Keratinocyte (primary cell): ENCODE measurements at regions not wholly inside any gene's neighbourhood (a gene's known extent, or its start where the extent isn't known, plus 50 kb on each side); places are given as distances from the start of the nearest gene placed in this dataset.

Experiments used
- DNase-seq: peaks from one replicate; pipeline ENCODE4 v3.0.0-alpha.2; 2011; ENCODE audit warnings: low read depth, missing footprints, low spot score
- FAIRE-seq: peaks from 2 replicates; lab custom pipeline; 2011; peaks lifted over from hg19 to GRCh38; lab: Jason Lieb, UNC
- H2AFZ ChIP-seq: 2 replicates; pipeline ENCODE4 v1.6.0; 2012; ENCODE audit warnings: low read length, control low read depth, inconsistent platforms; ENCODE audit not compliant: control insufficient read depth
- H3K27ac ChIP-seq: 2 replicates; pipeline ENCODE4 v1.5.1; 2011; ENCODE audit warnings: low read length; ENCODE audit not compliant: control insufficient read depth, insufficient read depth
- H3K27me3 ChIP-seq: 3 replicates; pipeline ENCODE4 v1.6.0; 2011; ENCODE audit warnings: low read length; ENCODE audit not compliant: control insufficient read depth, insufficient read depth; ENCODE audit errors: extremely low read depth
- H3K36me3 ChIP-seq, 2 experiments: 2 replicates in 1 of 2; 3 replicates in 1 of 2; pipeline ENCODE4 v1.5.1; 2011; ENCODE audit warnings: low read length in 2 of 2, mild to moderate bottlenecking in 1 of 2; ENCODE audit not compliant: control insufficient read depth in 2 of 2, insufficient read depth in 2 of 2; ENCODE audit errors: extremely low read depth in 1 of 2
- H3K4me1 ChIP-seq: 3 replicates; pipeline ENCODE4 v1.5.1; 2011; ENCODE audit warnings: low read length; ENCODE audit not compliant: control insufficient read depth, insufficient read depth; ENCODE audit errors: extremely low read depth
- H3K4me2 ChIP-seq: 3 replicates; pipeline ENCODE4 v1.6.0; 2011; ENCODE audit warnings: low read depth, low read length; ENCODE audit not compliant: control insufficient read depth, insufficient read depth; ENCODE audit errors: extremely low read depth
- H3K4me3 ChIP-seq, 3 experiments: fragments of 200-600 bp in 1 of 3; sonication (generic) in 1 of 3; 2 replicates in 2 of 3; 3 replicates in 1 of 3; pipeline ENCODE4 v1.5.1; 2011 to 2016; ENCODE audit warnings: low read length in 3 of 3, mild to moderate bottlenecking in 3 of 3, control low read depth in 2 of 3, inconsistent platforms in 1 of 3, low read depth in 1 of 3, mixed read lengths in 1 of 3, mixed run types in 1 of 3, moderate library complexity in 1 of 3; ENCODE audit not compliant: control insufficient read depth in 2 of 3, insufficient read depth in 2 of 3; ENCODE audit errors: extremely low read depth in 1 of 3
- H3K79me2 ChIP-seq: 2 replicates; pipeline ENCODE4 v1.6.0; 2012; ENCODE audit warnings: low read length; ENCODE audit not compliant: control insufficient read depth, insufficient read depth
- H3K9ac ChIP-seq: 3 replicates; pipeline ENCODE4 v1.6.0; 2011; ENCODE audit warnings: low read length; ENCODE audit not compliant: control insufficient read depth, insufficient read depth; ENCODE audit errors: extremely low read depth
- H3K9me1 ChIP-seq: 3 replicates; pipeline ENCODE4 v1.6.0; 2011; ENCODE audit warnings: low read length; ENCODE audit not compliant: control insufficient read depth, insufficient read depth; ENCODE audit errors: extremely low read depth
- H3K9me3 ChIP-seq: 2 replicates; pipeline ENCODE4 v1.5.1; 2012; ENCODE audit warnings: low read depth, low read length; ENCODE audit not compliant: control insufficient read depth
- H4K20me1 ChIP-seq: 3 replicates; pipeline ENCODE4 v1.6.0; 2011; ENCODE audit warnings: low read length; ENCODE audit not compliant: control insufficient read depth, insufficient read depth; ENCODE audit errors: extremely low read depth
- CTCF ChIP-seq, 3 experiments: IDR thresholded peaks in 1 of 3; conservative IDR thresholded peaks in 1 of 3; optimal IDR thresholded peaks in 1 of 3; 2 replicates in 2 of 3; 3 replicates in 1 of 3; pipeline versions ENCODE3 to v1.5.1; 2011; ENCODE audit warnings: low read length in 3 of 3, mild to moderate bottlenecking in 3 of 3, moderate library complexity in 2 of 3, control low read depth in 1 of 3, inconsistent platforms in 1 of 3; ENCODE audit not compliant: insufficient read depth in 2 of 3; ENCODE audit errors: extremely low read depth in 1 of 3
- EZH2 ChIP-seq: IDR thresholded peaks from one replicate; pipeline ENCODE4 v1.6.1; 2012; ENCODE audit warnings: inconsistent platforms, mild to moderate bottlenecking, low read length, moderate library complexity
- dilution Hi-C: fragments of 300-500 bp; cut with MboI; formaldehyde crosslinking; loops from one replicate; pipeline ENCODE4 v1.7.0; 2020; ENCODE audit warnings: low sequenced_read_pairs; ENCODE audit not compliant: extremely low pct_ligation_motif_present

GRCh38 chr1:209382231-209383100 lies 201.0 kb upstream of the CAMK1G start:
- Histone ChIP-seq H4K20me1 (no peaks in the 10 kb centered on the region), H3K79me2 (no peaks in the 10 kb centered on the region), H3K4me1 (peaks cover 82% of the 10 kb centered on the region), H2AFZ (no peak overlapping the region), H3K4me3 (peak overlapping the region in 1 of 3 experiments; percentile 58), H3K9me1 (no peaks in the 10 kb centered on the region), H3K4me2 (peak overlapping the region; percentile 87), H3K27me3 (no peaks in the 10 kb centered on the region), H3K36me3 (no peaks in the 10 kb centered on the region), H3K9ac (peak overlapping the region; percentile 74), H3K9me3 (no peaks in the 10 kb centered on the region), H3K27ac (peak overlapping the region; percentile 98)
- TF ChIP-seq EZH2 (no peak), CTCF (optimal IDR thresholded peaks at IDR 0.05 in 1 of 3, IDR thresholded peaks at IDR 0.05 in 1 of 3, conservative IDR thresholded peaks at IDR 0.05 in 1 of 3; ENCODE audit: extremely low read depth in 1 of 3, insufficient read depth in 2 of 3, low read length in 3 of 3) (no peak)
- dilution Hi-C loops = no loop called here
- DNase-seq (no peak), FAIRE-seq (peak; percentile 48)

GRCh38 chr1:209383422-209383821 lies 200.1 kb upstream of the CAMK1G start:
- Histone ChIP-seq H3K27me3 (no peaks in the 10 kb centered on the region), H3K4me3 (peak overlapping the region in 2 of 3 experiments; percentile 51 to 58), H3K36me3 (no peaks in the 10 kb centered on the region), H3K9ac (peak overlapping the region; percentile 74), H3K4me2 (peak overlapping the region; percentile 87), H2AFZ (no peak overlapping the region), H3K9me1 (no peaks in the 10 kb centered on the region), H3K9me3 (no peaks in the 10 kb centered on the region), H3K27ac (peak overlapping the region; percentile 98), H4K20me1 (no peaks in the 10 kb centered on the region), H3K79me2 (no peaks in the 10 kb centered on the region), H3K4me1 (peaks cover 89% of the 10 kb centered on the region)
- dilution Hi-C loops = no loop called here
- DNase-seq (no peak), FAIRE-seq (no peak)
- no peak for TF ChIP-seq EZH2
- TF ChIP-seq CTCF (optimal IDR thresholded peaks at IDR 0.05 in 1 of 3, IDR thresholded peaks at IDR 0.05 in 1 of 3, conservative IDR thresholded peaks at IDR 0.05 in 1 of 3; ENCODE audit: extremely low read depth in 1 of 3, insufficient read depth in 2 of 3, low read length in 3 of 3) = no peak
